Esophagus muscularis mucosa (tissue), 4 donors: ENCODE measurements at regions not wholly inside any gene's neighbourhood (a gene's known extent, or its start where the extent isn't known, plus 50 kb on each side); places are given as distances from the start of the nearest gene placed in this dataset.
"Not testable (repeated sequence)": the region's sequence is repeated elsewhere in the genome, so short reads cannot be mapped to it uniquely, and the experiment has no call there.

Experiments used
- DNase-seq: peaks from one replicate; pipeline ENCODE4 v3.0.0-alpha.2; 2017; ENCODE audit errors: extremely low spot score
- H3K27ac ChIP-seq, 4 donors: fragments of 200-600 bp; sonication (generic); replicated peaks in 1 of 4; 1 replicate in 3 of 4; 2 replicates in 1 of 4; pipeline ENCODE4 v1.5.1; 2016 to 2019; ENCODE audit warnings: mild to moderate bottlenecking in 1 of 4
- H3K27me3 ChIP-seq, 4 donors: fragments of 200-600 bp; sonication (generic); one replicate each; pipeline versions ENCODE4 v1.5.1 to v1.6.0; 2016 to 2019
- H3K36me3 ChIP-seq, 4 donors: fragments of 200-600 bp; sonication (generic); one replicate each; pipeline ENCODE4 v1.5.1; 2016 to 2019
- H3K4me1 ChIP-seq, 4 donors: fragments of 200-600 bp; sonication (generic); one replicate each; pipeline ENCODE4 v1.5.1; 2016 to 2019
- H3K4me3 ChIP-seq, 4 donors: fragments of 200-600 bp; sonication (generic); 1 replicate in 2 of 4; 2 replicates in 2 of 4; pipeline ENCODE4 v1.5.1; 2016 to 2019; ENCODE audit warnings: mild to moderate bottlenecking in 4 of 4, moderate library complexity in 1 of 4
- H3K9me3 ChIP-seq, 4 donors: fragments of 200-600 bp; sonication (generic); 1 replicate in 3 of 4; 2 replicates in 1 of 4; pipeline ENCODE4 v1.5.1; 2016 to 2019
- EP300 ChIP-seq: sonication (generic); formaldehyde crosslinking; IDR thresholded peaks from one replicate; pipeline ENCODE4 v1.6.1; 2017; ENCODE audit warnings: antibody characterized with exemption
- POLR2A ChIP-seq: fragments of 450-650 bp; IDR thresholded peaks from one replicate; pipeline ENCODE4 v1.6.1; 2017; ENCODE audit warnings: antibody characterized with exemption, moderate library complexity, mild to moderate bottlenecking, low read depth
- POLR2AphosphoS5 ChIP-seq, 2 donors: sonication (generic); formaldehyde crosslinking; IDR thresholded peaks; one replicate each; pipeline ENCODE4 v1.6.1; 2017; ENCODE audit warnings: antibody characterized with exemption in 2 of 2
- WGBS: methylation state at CpG from one replicate; pipeline ENCODE4 v1.1.5; 2018; 5-methylcytosine and 5-hydroxymethylcytosine counted together
- intact Hi-C: fragments of 100-400 bp; cut with DNase I; formaldehyde crosslinking; loops from one replicate; pipeline ENCODE4 v1.15.1; 2023
- TF ChIP-seq, protein P1 (sequence below), 3 experiments: fragments of 200-600 bp in 2 of 3; fragments of 450-650 bp in 1 of 3; sonication (generic) in 2 of 3; IDR thresholded peaks; one replicate each; pipeline ENCODE4 v1.5.1; 2017 to 2019; ENCODE audit warnings: antibody characterized with exemption in 3 of 3, mild to moderate bottlenecking in 2 of 3, moderate library complexity in 1 of 3

DNA sequence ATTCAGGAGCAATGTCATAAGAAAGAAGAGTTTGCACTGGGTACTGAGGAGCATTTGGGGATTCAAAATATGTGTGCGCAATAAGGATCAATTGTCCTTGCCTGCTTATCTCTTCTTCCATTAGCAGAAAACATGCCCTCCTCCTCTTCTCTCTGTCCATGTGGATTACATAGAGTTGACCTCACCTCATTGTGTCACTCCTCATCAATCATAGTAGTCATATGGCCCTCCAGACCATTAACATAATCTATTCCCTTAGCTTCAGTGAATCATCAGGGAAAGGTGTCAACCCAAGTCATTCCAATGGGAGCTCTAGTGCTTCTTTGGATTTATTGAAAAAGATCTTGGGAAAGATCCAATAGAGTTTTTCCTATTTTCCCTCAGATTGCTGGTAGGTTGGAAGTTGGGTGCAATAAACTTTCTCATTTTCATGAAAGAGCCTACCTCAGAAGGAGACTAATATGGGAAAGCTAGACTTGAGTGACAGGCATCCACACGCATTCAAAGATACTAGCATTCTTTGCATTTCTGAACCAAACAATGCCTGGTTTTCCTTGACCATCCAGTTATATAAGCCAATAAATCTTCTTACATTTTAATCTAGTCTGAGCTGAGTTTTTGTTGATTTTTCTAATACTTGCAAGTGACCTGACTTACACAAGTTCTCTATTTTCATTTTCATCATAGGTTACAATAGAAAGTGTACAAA is 71.5 kb upstream of the FAM13C start:
- H3K4me3 ChIP-seq, result no peak overlapping the region
- no peak for DNase-seq
- H3K4me1 ChIP-seq, result peaks cover 10 to 23% (median 16%) of the 10 kb centered on the region in 4 donors
- TF ChIP-seq POLR2AphosphoS5 (IDR thresholded peaks at IDR 0.05) (no peak), EP300 (no peak), POLR2A (no peak)
- TF ChIP-seq, protein P1, sequence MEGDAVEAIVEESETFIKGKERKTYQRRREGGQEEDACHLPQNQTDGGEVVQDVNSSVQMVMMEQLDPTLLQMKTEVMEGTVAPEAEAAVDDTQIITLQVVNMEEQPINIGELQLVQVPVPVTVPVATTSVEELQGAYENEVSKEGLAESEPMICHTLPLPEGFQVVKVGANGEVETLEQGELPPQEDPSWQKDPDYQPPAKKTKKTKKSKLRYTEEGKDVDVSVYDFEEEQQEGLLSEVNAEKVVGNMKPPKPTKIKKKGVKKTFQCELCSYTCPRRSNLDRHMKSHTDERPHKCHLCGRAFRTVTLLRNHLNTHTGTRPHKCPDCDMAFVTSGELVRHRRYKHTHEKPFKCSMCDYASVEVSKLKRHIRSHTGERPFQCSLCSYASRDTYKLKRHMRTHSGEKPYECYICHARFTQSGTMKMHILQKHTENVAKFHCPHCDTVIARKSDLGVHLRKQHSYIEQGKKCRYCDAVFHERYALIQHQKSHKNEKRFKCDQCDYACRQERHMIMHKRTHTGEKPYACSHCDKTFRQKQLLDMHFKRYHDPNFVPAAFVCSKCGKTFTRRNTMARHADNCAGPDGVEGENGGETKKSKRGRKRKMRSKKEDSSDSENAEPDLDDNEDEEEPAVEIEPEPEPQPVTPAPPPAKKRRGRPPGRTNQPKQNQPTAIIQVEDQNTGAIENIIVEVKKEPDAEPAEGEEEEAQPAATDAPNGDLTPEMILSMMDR (IDR thresholded peaks at IDR 0.05), result no peak
- WGBS, result 94% methylated on average over 2 of the region's 2 CpGs
- H3K36me3 ChIP-seq, result no peaks in the 10 kb centered on the region
- intact Hi-C loops, result no loop called here
- H3K27me3 ChIP-seq, result no peaks in the 10 kb centered on the region
- H3K27ac ChIP-seq, result no peak overlapping the region
- no peaks in the 10 kb centered on the region for H3K9me3 ChIP-seq

GRCh38 chr10:59432207-59432900 is 70.0 kb upstream of the FAM13C start:
- Histone ChIP-seq H3K9me3 (no peaks in the 10 kb centered on the region), H3K4me3 (no peak overlapping the region), H3K4me1 (peaks cover 10 to 23% (median 16%) of the 10 kb centered on the region in 4 donors), H3K27ac (no peak overlapping the region), H3K27me3 (no peaks in the 10 kb centered on the region), H3K36me3 (no peaks in the 10 kb centered on the region)
- 77% methylated on average over 3 of the region's 3 CpGs for WGBS
- no peak for DNase-seq
- intact Hi-C loops, result no loop called here
- TF ChIP-seq, protein P1 (IDR thresholded peaks at IDR 0.05), result no peak
- TF ChIP-seq POLR2A (no peak), POLR2AphosphoS5 (IDR thresholded peaks at IDR 0.05) (no peak), EP300 (no peak)

- H3K4me1 ChIP-seq, intact Hi-C loops, H3K4me3 ChIP-seq, H3K27me3 ChIP-seq, H3K9me3 ChIP-seq, DNase-seq, H3K36me3 ChIP-seq, H3K27ac ChIP-seq: not testable (repeated sequence)
- 100% methylated on average over 1 of the region's 5 CpGs for WGBS
These were observed 51.4 kb upstream of the FAM13C start for GRCh38 chr10:59413795-59414194.
